ENCODE measurements at regions not wholly inside any gene's neighbourhood (a gene's known extent, or its start where the extent isn't known, plus 50 kb on each side); places are given as distances from the start of the nearest gene placed in this dataset.

GRCh38 chr2:12091201-12091806 lies 344.9 kb downstream of the LPIN1 start:
- Histone ChIP-seq H3K4me1 (no peaks in the 10 kb centered on the region), H3K4me3 (no peak overlapping the region), H3K27ac (no peak overlapping the region), H3K27me3 (no peaks in the 10 kb centered on the region), H3K36me3 (ENCODE audit: low read depth, missing control alignments) (no peaks in the 10 kb centered on the region), H3K9me3 (no peaks in the 10 kb centered on the region)
- WGBS, 2 donors, result 88 to 90% methylated on average over 4 of the region's 4 CpGs
- no peak for DNase-seq
- intact Hi-C loops (cut with DNase I; ENCODE audit: low total_unique reads), result no loop called here
- no peak for TF ChIP-seq POLR2A (IDR thresholded peaks at IDR 0.05)
- no peak for TF ChIP-seq CTCF (IDR thresholded peaks at IDR 0.05)

- no peak overlapping the region for H3K4me3 ChIP-seq
- TF ChIP-seq CTCF (IDR thresholded peaks at IDR 0.05), result no peak
- no peak for TF ChIP-seq POLR2A (IDR thresholded peaks at IDR 0.05)
- H3K36me3 ChIP-seq (ENCODE audit: low read depth, missing control alignments), result no peaks in the 10 kb centered on the region
- no peaks in the 10 kb centered on the region for H3K27me3 ChIP-seq
- H3K9me3 ChIP-seq, result no peaks in the 10 kb centered on the region
- intact Hi-C loops (cut with DNase I; ENCODE audit: low total_unique reads), result no loop called here
- H3K27ac ChIP-seq, result no peak overlapping the region
- no peak for DNase-seq
- H3K4me1 ChIP-seq, result no peaks in the 10 kb centered on the region
- 92 to 98% methylated on average over 3 of the region's 3 CpGs for WGBS, 2 donors
These were observed 347.7 kb downstream of the LPIN1 start for GRCh38 chr2:12094134-12094533.

- no peaks in the 10 kb centered on the region for H3K9me3 ChIP-seq
- intact Hi-C loops (cut with DNase I; ENCODE audit: low total_unique reads), result no loop called here
- H3K27me3 ChIP-seq, result no peaks in the 10 kb centered on the region
- 86 to 89% methylated on average over 12 of the region's 12 CpGs for WGBS, 2 donors
- no peak overlapping the region for H3K27ac ChIP-seq
- no peaks in the 10 kb centered on the region for H3K4me1 ChIP-seq
- no peaks in the 10 kb centered on the region for H3K36me3 ChIP-seq (ENCODE audit: low read depth, missing control alignments)
- no peak for DNase-seq
- TF ChIP-seq CTCF (IDR thresholded peaks at IDR 0.05), result no peak
- TF ChIP-seq POLR2A (IDR thresholded peaks at IDR 0.05), result no peak
- no peak overlapping the region for H3K4me3 ChIP-seq
These were observed 349.8 kb downstream of the LPIN1 start for GRCh38 chr2:12096051-12096787.

GRCh38 chr2:12096788-12097449 lies 350.5 kb downstream of the LPIN1 start:
- H3K36me3 ChIP-seq (ENCODE audit: low read depth, missing control alignments), result no peaks in the 10 kb centered on the region
- 73 to 91% methylated on average over 7 of the region's 7 CpGs for WGBS, 2 donors
- TF ChIP-seq POLR2A (IDR thresholded peaks at IDR 0.05), result no peak
- no peak for TF ChIP-seq CTCF (IDR thresholded peaks at IDR 0.05)
- no peak overlapping the region for H3K4me3 ChIP-seq
- H3K4me1 ChIP-seq, result no peaks in the 10 kb centered on the region
- no peak for DNase-seq
- H3K27ac ChIP-seq, result no peak overlapping the region
- no peaks in the 10 kb centered on the region for H3K9me3 ChIP-seq
- intact Hi-C loops (cut with DNase I; ENCODE audit: low total_unique reads), result no loop called here
- no peaks in the 10 kb centered on the region for H3K27me3 ChIP-seq
